WI38 (cell line): ENCODE measurements at regions not wholly inside any gene's neighbourhood (a gene's known extent, or its start where the extent isn't known, plus 50 kb on each side); places are given as distances from the start of the nearest gene placed in this dataset.

ENCODE experiments used
- H3K4me3 ChIP-seq: 2 replicates; pipeline ENCODE4 v1.5.1; 2011; ENCODE audit warnings: low read depth, mild to moderate bottlenecking, control low read depth, low read length
- CTCF ChIP-seq: IDR thresholded peaks from 2 replicates; pipeline ENCODE4 v1.5.1; 2012; ENCODE audit warnings: low read depth, mild to moderate bottlenecking, control low read depth, low read length

GRCh38 chr3:161798016-161798415, 301.4 kb downstream of the OTOL1 start:
- no peak for TF ChIP-seq CTCF
- H3K4me3 ChIP-seq: no peak overlapping the region

GRCh38 chr3:161800985-161801559, 304.5 kb downstream of the OTOL1 start:
- H3K4me3 ChIP-seq: no peak overlapping the region
- no peak for TF ChIP-seq CTCF

- no peak overlapping the region for H3K4me3 ChIP-seq
- TF ChIP-seq CTCF: no peak
Observed at GRCh38 chr3:161818106-161818505, 321.5 kb downstream of the OTOL1 start.

- TF ChIP-seq CTCF: no peak
- no peak overlapping the region for H3K4me3 ChIP-seq
Observed at GRCh38 chr3:161821591-161821990, 325.0 kb downstream of the OTOL1 start.

GRCh38 chr3:161822291-161822690, 325.7 kb downstream of the OTOL1 start:
- H3K4me3 ChIP-seq: no peak overlapping the region
- no peak for TF ChIP-seq CTCF

GRCh38 chr3:161823910-161824309, 327.3 kb downstream of the OTOL1 start:
- TF ChIP-seq CTCF: no peak
- H3K4me3 ChIP-seq: no peak overlapping the region

- no peak for TF ChIP-seq CTCF
- H3K4me3 ChIP-seq: no peak overlapping the region
Observed at GRCh38 chr3:161838021-161838420, 341.4 kb downstream of the OTOL1 start.
